Bronchial epithelial cell (primary cell): ENCODE measurements at regions not wholly inside any gene's neighbourhood (a gene's known extent, or its start where the extent isn't known, plus 50 kb on each side); places are given as distances from the start of the nearest gene placed in this dataset.

Source experiments
- DNase-seq: peaks from one replicate; pipeline ENCODE4 v3.0.0-alpha.2; 2010; ENCODE audit warnings: low read depth
- FAIRE-seq: peaks from 2 replicates; lab custom pipeline; 2011; peaks lifted over from hg19 to GRCh38; lab: Jason Lieb, UNC
- H3K27me3 ChIP-seq: 2 replicates; pipeline ENCODE4 v1.5.1; 2011; ENCODE audit warnings: low read length; ENCODE audit not compliant: control insufficient read depth, insufficient read depth
- H3K36me3 ChIP-seq: 2 replicates; pipeline ENCODE4 v1.5.1; 2011; ENCODE audit warnings: low read length; ENCODE audit not compliant: control insufficient read depth, insufficient read depth
- H3K4me3 ChIP-seq: 2 replicates; pipeline ENCODE4 v1.5.1; 2011; ENCODE audit warnings: mild to moderate bottlenecking, low read depth, low read length, control low read depth
- CTCF ChIP-seq: IDR thresholded peaks from 2 replicates; pipeline ENCODE4 v1.5.1; 2011; ENCODE audit warnings: mild to moderate bottlenecking, moderate library complexity, low read length, control low read depth, inconsistent platforms; ENCODE audit not compliant: insufficient read depth, severe bottlenecking

GRCh38 chr19:31962561-31962996 lies 382.8 kb upstream of the ZNF507 start:
- H3K36me3 ChIP-seq, result no peaks in the 10 kb centered on the region
- no peak for TF ChIP-seq CTCF
- DNase-seq, result no peak
- no peak overlapping the region for H3K4me3 ChIP-seq
- H3K27me3 ChIP-seq, result no peaks in the 10 kb centered on the region
- FAIRE-seq, result no peak

DNA sequence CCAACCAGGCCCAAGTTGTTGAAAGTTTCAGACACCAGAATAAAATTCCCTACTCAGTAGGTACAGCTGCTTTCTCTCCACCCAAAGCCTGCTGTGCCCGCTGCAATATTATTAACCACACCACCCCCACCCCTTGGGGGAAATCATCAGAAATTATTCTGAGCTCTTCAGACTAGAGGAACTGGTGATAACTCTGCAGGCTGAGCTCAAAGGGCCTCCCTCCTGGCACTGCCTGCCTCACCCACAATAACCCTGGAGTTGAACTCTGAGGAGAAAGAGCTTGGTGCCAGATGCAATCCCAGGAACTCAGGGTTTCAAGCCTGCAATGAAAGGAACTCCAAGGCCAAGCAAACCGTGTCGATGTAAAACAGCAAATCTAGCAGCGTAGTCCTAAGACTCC lies 381.7 kb upstream of the ZNF507 start:
- FAIRE-seq, result no peak

DNA sequence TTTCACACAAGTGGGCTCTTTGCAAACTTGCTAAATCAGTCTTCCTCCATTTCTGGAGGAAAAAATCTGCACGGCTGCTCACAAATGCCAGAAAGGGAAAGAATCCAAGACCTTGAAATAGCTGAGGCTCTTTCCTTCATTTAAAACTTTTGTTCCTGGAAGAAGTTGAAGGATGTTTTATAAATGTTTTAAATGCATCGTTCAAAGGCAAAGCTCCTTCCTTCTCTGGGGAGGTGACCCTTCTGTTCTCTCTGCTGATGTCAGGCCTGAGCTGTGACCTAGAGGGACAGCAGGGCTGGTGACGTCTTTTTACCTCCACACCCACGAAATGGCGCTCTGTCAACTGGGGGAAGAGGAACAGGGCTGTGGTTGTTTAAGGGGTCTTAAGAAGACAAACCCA lies 376.4 kb upstream of the ZNF507 start:
- DNase-seq (no peak), FAIRE-seq (no peak)
- TF ChIP-seq CTCF, result no peak
- H3K4me3 ChIP-seq, result no peak overlapping the region
- H3K27me3 ChIP-seq, result no peaks in the 10 kb centered on the region
- no peaks in the 10 kb centered on the region for H3K36me3 ChIP-seq

More for the DNA sequence above, 381.7 kb upstream of the ZNF507 start:
- H3K27me3 ChIP-seq, result no peaks in the 10 kb centered on the region
- no peak overlapping the region for H3K4me3 ChIP-seq
- DNase-seq, result no peak
- no peak for TF ChIP-seq CTCF
- no peaks in the 10 kb centered on the region for H3K36me3 ChIP-seq

- FAIRE-seq (no peak), DNase-seq (no peak)
- no peak overlapping the region for H3K4me3 ChIP-seq
- no peaks in the 10 kb centered on the region for H3K27me3 ChIP-seq
- TF ChIP-seq CTCF, result no peak
- no peaks in the 10 kb centered on the region for H3K36me3 ChIP-seq
These were observed 375.4 kb upstream of the ZNF507 start for GRCh38 chr19:31970027-31970461.

DNA sequence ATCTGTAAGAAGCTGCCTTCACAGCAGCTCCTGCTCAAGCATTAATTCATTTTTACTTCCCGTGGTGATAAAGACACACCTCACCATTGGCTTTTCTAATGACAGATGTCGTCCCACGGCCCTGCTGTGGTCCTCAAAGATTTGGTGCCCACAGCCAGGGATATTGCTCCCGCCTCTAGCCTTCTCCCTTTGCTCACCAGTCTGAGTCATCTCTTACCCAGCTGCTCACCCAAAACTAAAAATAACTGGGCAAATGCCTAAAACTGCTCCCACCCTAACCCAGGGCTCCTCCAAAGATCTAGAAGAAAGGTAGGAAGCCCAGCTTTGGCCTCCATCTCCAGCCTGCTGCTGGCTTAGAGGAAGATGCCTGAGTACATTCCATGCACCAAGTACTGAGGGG lies 371.1 kb upstream of the ZNF507 start:
- TF ChIP-seq CTCF, result no peak
- no peaks in the 10 kb centered on the region for H3K27me3 ChIP-seq
- no peak overlapping the region for H3K4me3 ChIP-seq
- H3K36me3 ChIP-seq, result no peaks in the 10 kb centered on the region
- no peak for FAIRE-seq
- DNase-seq, result no peak

DNA sequence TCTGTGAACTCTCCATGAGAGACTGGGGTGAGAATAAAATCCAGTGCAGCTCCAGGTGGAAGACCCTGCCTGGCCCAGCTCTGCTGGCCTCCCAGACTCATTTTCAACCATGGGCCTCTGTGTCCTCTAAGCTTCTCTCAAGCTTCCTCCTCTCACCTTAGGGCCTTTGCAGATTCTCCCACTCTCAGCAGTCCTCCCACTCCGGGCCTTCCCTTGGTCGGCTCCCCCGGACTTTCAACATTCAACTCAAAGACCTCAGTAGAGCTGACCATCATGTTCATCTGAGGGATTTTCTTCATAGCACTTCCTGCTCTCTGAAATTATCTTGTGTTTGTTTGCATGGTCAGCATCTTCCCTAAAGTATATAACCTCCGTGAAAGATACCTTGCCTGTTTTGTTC lies 370.5 kb upstream of the ZNF507 start:
- Histone ChIP-seq H3K27me3 (no peaks in the 10 kb centered on the region), H3K36me3 (no peaks in the 10 kb centered on the region), H3K4me3 (no peak overlapping the region)
- no peak for FAIRE-seq
- no peak for DNase-seq
- no peak for TF ChIP-seq CTCF
